SK-N-SH treated with all-trans-retinoic acid at 6 μM for 48 hours (cell line): ENCODE measurements at regions not wholly inside any gene's neighbourhood (a gene's known extent, or its start where the extent isn't known, plus 50 kb on each side); places are given as distances from the start of the nearest gene placed in this dataset.

ENCODE experiments used
- ATAC-seq: fragments of 200-7000 bp; cut with Tn5 transposase; 3 replicates; pipeline ENCODE4 v1.9.1; 2020; ENCODE audit warnings: mild to moderate bottlenecking, moderate library complexity
- ARNTL ChIP-seq: fragments of 450-650 bp; formaldehyde crosslinking; IDR thresholded peaks from 2 replicates; pipeline ENCODE4 v1.5.0; 2020; ENCODE audit warnings: low read depth, mild to moderate bottlenecking, moderate library complexity, borderline replicate concordance
- BACH2 ChIP-seq: fragments of 250-450 bp; sonication (Bioruptor Pico); IDR thresholded peaks from 2 replicates; pipeline ENCODE4 v1.9.0; 2021; ENCODE audit warnings: mild to moderate bottlenecking, borderline replicate concordance
- CSDC2 ChIP-seq: fragments of 250-450 bp; sonication (Bioruptor Pico); IDR thresholded peaks from 2 replicates; pipeline ENCODE4 v1.5.0; 2020; ENCODE audit warnings: mild to moderate bottlenecking, moderate library complexity
- ESRRG ChIP-seq: fragments of 250-450 bp; sonication (Bioruptor Pico); IDR thresholded peaks from 2 replicates; pipeline ENCODE4 v1.6.1; 2021; ENCODE audit warnings: mild to moderate bottlenecking
- GLIS3 ChIP-seq: fragments of 250-450 bp; sonication (Bioruptor Pico); IDR thresholded peaks from 2 replicates; pipeline ENCODE4 v1.5.0; 2020; ENCODE audit warnings: mild to moderate bottlenecking, moderate library complexity
- ISL1 ChIP-seq: fragments of 250-450 bp; sonication (Bioruptor Pico); IDR thresholded peaks from 2 replicates; pipeline ENCODE4 v2.1.2; 2022; ENCODE audit warnings: mild to moderate bottlenecking, moderate library complexity
- PPARA ChIP-seq: fragments of 250-450 bp; sonication (Bioruptor Pico); IDR thresholded peaks from 2 replicates; pipeline ENCODE4 v1.5.0; 2020; ENCODE audit warnings: mild to moderate bottlenecking, borderline replicate concordance
- RARB ChIP-seq: fragments of 250-450 bp; sonication (Bioruptor Pico); IDR thresholded peaks from 2 replicates; pipeline ENCODE4 v1.8.0; 2021; ENCODE audit warnings: mild to moderate bottlenecking, moderate library complexity
- SNAI2 ChIP-seq: fragments of 250-450 bp; sonication (Bioruptor Pico); IDR thresholded peaks from 2 replicates; pipeline ENCODE4 v1.5.0; 2020; ENCODE audit warnings: mild to moderate bottlenecking, moderate library complexity
- TCF4 ChIP-seq: fragments of 250-450 bp; sonication (Bioruptor Pico); IDR thresholded peaks from 2 replicates; pipeline ENCODE4 v1.8.0; 2021; ENCODE audit warnings: mild to moderate bottlenecking, moderate library complexity, borderline replicate concordance
- TOX ChIP-seq: fragments of 250-450 bp; sonication (Bioruptor Pico); IDR thresholded peaks from 2 replicates; pipeline ENCODE4 v1.8.0; 2021; ENCODE audit warnings: mild to moderate bottlenecking, moderate library complexity, borderline replicate concordance
- ZC3H10 ChIP-seq: fragments of 250-450 bp; sonication (Bioruptor Pico); IDR thresholded peaks from 2 replicates; pipeline ENCODE4 v1.5.1; 2021; ENCODE audit warnings: mild to moderate bottlenecking, moderate library complexity
- ZFP30 ChIP-seq: fragments of 450-650 bp; formaldehyde crosslinking; IDR thresholded peaks from 2 replicates; pipeline ENCODE4 v1.5.0; 2022; ENCODE audit warnings: mild to moderate bottlenecking, moderate library complexity
- ZNF565 ChIP-seq: fragments of 450-650 bp; formaldehyde crosslinking; conservative IDR thresholded peaks from 2 replicates; pipeline ENCODE4 v1.5.0; 2020; ENCODE audit warnings: low read depth, mild to moderate bottlenecking, moderate library complexity
- ZNF70 ChIP-seq: fragments of 450-650 bp; formaldehyde crosslinking; IDR thresholded peaks from 2 replicates; pipeline ENCODE4 v1.5.0; 2020; ENCODE audit warnings: mild to moderate bottlenecking, moderate library complexity
- ZNF8 ChIP-seq: fragments of 450-650 bp; formaldehyde crosslinking; IDR thresholded peaks from 2 replicates; pipeline ENCODE4 v1.5.0; 2020; ENCODE audit warnings: mild to moderate bottlenecking, moderate library complexity
- TF ChIP-seq, protein P1 (sequence below): fragments of 250-450 bp; sonication (Bioruptor Pico); IDR thresholded peaks from 2 replicates; pipeline ENCODE4 v1.8.0; 2021; ENCODE audit warnings: low read depth, mild to moderate bottlenecking, moderate library complexity, borderline replicate concordance
- TF ChIP-seq, protein P2 (sequence below): fragments of 250-450 bp; sonication (Bioruptor Pico); IDR thresholded peaks from 2 replicates; pipeline ENCODE4 v1.5.1; 2021; ENCODE audit warnings: mild to moderate bottlenecking, moderate library complexity
- TF ChIP-seq, protein P3 (sequence below): fragments of 250-450 bp; sonication (Bioruptor Pico); IDR thresholded peaks from 2 replicates; pipeline ENCODE4 v1.5.0; 2020; ENCODE audit warnings: mild to moderate bottlenecking, moderate library complexity
- TF ChIP-seq, protein P4 (sequence below): fragments of 250-450 bp; sonication (Bioruptor Pico); IDR thresholded peaks from 2 replicates; pipeline ENCODE4 v1.5.1; 2020; ENCODE audit warnings: low read depth, mild to moderate bottlenecking, moderate library complexity
- TF ChIP-seq, protein P5 (sequence below): fragments of 250-450 bp; sonication (Bioruptor Pico); IDR thresholded peaks from 2 replicates; pipeline ENCODE4 v1.8.0; 2020; ENCODE audit warnings: mild to moderate bottlenecking, moderate library complexity, borderline replicate concordance

DNA sequence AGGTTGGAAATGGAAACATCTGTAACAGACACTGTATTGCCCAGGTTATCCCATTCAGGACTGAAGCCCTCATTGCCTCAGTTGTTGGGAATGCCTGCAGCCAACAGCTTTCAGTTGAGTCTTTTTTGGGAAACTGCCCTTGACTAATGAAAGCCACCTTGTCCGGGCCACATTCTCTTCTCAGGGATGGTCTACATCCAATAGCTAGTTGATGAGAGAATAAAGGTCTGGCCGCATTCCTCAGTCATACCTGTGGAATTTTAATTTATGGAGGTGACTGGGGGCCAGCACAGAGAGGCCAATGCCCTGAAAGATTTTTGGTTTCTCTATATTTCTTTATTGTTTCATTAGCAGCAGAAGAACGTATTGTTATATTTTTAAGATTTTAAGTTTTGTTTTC, 147.6 kb upstream of the MSX1 start:
- TF ChIP-seq ESRRG (CRISPR knock-in tag) = no peak
- no peak for TF ChIP-seq BACH2 (CRISPR knock-in tag)
- TF ChIP-seq TOX (CRISPR knock-in tag) = no peak
- no peak for TF ChIP-seq TCF4 (CRISPR knock-in tag)
- TF ChIP-seq, protein P1, sequence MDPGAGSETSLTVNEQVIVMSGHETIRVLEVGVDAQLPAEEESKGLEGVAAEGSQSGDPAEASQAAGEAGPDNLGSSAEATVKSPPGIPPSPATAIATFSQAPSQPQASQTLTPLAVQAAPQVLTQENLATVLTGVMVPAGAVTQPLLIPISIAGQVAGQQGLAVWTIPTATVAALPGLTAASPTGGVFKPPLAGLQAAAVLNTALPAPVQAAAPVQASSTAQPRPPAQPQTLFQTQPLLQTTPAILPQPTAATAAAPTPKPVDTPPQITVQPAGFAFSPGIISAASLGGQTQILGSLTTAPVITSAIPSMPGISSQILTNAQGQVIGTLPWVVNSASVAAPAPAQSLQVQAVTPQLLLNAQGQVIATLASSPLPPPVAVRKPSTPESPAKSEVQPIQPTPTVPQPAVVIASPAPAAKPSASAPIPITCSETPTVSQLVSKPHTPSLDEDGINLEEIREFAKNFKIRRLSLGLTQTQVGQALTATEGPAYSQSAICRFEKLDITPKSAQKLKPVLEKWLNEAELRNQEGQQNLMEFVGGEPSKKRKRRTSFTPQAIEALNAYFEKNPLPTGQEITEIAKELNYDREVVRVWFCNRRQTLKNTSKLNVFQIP = no peak
- no peak for TF ChIP-seq ZNF8 (CRISPR knock-in tag)
- TF ChIP-seq ZC3H10 (CRISPR knock-in tag) = no peak
- TF ChIP-seq RARB (CRISPR knock-in tag) = no peak
- TF ChIP-seq ZFP30 (CRISPR knock-in tag) = no peak
- no peak for TF ChIP-seq ZNF565 (CRISPR knock-in tag)
- no peak for TF ChIP-seq SNAI2 (CRISPR knock-in tag)
- TF ChIP-seq, protein P2, sequence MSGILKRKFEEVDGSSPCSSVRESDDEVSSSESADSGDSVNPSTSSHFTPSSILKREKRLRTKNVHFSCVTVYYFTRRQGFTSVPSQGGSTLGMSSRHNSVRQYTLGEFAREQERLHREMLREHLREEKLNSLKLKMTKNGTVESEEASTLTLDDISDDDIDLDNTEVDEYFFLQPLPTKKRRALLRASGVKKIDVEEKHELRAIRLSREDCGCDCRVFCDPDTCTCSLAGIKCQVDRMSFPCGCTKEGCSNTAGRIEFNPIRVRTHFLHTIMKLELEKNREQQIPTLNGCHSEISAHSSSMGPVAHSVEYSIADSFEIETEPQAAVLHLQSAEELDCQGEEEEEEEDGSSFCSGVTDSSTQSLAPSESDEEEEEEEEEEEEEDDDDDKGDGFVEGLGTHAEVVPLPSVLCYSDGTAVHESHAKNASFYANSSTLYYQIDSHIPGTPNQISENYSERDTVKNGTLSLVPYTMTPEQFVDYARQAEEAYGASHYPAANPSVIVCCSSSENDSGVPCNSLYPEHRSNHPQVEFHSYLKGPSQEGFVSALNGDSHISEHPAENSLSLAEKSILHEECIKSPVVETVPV (CRISPR knock-in tag) = no peak
- ATAC-seq = no peak

DNA sequence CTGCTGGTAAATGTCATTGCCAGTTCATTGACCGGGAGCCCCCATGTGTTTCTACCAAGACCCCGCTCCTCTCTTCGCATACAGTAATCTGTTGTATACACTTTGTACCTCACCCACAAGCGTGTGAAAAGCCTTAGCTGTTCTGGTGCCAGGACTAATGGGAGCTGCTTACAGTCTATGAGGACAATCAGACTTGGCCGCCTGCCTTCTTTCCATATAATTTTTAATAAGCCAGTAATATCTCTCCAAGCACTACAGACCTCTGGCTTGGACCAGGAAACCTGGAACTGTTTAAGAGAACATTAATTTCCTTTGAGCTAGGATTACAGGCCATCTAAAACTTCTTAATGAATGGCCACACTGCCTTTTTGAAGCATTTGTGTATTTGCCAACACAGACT, 149.7 kb upstream of the MSX1 start:
- no peak for ATAC-seq
- TF ChIP-seq ZNF70 (CRISPR knock-in tag) (no peak), ZNF565 (CRISPR knock-in tag) (no peak), ARNTL (CRISPR knock-in tag) (no peak)

DNA sequence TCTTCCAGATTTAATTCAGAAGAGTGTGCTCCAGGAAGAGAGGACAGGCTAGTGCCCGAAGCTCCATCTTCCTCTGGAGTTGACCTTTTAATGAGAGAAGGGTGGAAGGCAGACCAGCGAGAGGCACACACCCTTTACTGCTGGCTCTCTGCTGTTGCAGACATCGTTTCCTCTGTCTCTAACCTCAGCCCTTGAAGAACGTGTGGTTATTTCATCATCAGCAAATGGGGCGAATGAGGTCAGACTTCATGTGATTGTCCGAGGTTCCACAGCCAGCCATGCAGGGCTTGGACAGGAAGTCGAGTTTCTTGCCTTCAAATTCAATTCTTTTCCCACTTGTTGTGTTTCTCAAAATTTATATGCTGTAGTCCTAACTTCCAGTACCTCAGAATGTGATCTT, 155.2 kb upstream of the MSX1 start:
- ATAC-seq = no peak
- TF ChIP-seq PPARA (CRISPR knock-in tag) (no peak), CSDC2 (CRISPR knock-in tag) (no peak), TCF4 (CRISPR knock-in tag) (no peak), ISL1 (CRISPR knock-in tag) (no peak)
- TF ChIP-seq, protein P3, sequence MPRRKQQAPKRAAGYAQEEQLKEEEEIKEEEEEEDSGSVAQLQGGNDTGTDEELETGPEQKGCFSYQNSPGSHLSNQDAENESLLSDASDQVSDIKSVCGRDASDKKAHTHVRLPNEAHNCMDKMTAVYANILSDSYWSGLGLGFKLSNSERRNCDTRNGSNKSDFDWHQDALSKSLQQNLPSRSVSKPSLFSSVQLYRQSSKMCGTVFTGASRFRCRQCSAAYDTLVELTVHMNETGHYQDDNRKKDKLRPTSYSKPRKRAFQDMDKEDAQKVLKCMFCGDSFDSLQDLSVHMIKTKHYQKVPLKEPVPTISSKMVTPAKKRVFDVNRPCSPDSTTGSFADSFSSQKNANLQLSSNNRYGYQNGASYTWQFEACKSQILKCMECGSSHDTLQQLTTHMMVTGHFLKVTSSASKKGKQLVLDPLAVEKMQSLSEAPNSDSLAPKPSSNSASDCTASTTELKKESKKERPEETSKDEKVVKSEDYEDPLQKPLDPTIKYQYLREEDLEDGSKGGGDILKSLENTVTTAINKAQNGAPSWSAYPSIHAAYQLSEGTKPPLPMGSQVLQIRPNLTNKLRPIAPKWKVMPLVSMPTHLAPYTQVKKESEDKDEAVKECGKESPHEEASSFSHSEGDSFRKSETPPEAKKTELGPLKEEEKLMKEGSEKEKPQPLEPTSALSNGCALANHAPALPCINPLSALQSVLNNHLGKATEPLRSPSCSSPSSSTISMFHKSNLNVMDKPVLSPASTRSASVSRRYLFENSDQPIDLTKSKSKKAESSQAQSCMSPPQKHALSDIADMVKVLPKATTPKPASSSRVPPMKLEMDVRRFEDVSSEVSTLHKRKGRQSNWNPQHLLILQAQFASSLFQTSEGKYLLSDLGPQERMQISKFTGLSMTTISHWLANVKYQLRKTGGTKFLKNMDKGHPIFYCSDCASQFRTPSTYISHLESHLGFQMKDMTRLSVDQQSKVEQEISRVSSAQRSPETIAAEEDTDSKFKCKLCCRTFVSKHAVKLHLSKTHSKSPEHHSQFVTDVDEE (CRISPR knock-in tag) = no peak
- TF ChIP-seq, protein P4, sequence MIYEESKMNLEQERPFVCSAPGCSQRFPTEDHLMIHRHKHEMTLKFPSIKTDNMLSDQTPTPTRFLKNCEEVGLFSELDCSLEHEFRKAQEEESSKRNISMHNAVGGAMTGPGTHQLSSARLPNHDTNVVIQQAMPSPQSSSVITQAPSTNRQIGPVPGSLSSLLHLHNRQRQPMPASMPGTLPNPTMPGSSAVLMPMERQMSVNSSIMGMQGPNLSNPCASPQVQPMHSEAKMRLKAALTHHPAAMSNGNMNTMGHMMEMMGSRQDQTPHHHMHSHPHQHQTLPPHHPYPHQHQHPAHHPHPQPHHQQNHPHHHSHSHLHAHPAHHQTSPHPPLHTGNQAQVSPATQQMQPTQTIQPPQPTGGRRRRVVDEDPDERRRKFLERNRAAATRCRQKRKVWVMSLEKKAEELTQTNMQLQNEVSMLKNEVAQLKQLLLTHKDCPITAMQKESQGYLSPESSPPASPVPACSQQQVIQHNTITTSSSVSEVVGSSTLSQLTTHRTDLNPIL (CRISPR knock-in tag) = no peak
- TF ChIP-seq, protein P5, sequence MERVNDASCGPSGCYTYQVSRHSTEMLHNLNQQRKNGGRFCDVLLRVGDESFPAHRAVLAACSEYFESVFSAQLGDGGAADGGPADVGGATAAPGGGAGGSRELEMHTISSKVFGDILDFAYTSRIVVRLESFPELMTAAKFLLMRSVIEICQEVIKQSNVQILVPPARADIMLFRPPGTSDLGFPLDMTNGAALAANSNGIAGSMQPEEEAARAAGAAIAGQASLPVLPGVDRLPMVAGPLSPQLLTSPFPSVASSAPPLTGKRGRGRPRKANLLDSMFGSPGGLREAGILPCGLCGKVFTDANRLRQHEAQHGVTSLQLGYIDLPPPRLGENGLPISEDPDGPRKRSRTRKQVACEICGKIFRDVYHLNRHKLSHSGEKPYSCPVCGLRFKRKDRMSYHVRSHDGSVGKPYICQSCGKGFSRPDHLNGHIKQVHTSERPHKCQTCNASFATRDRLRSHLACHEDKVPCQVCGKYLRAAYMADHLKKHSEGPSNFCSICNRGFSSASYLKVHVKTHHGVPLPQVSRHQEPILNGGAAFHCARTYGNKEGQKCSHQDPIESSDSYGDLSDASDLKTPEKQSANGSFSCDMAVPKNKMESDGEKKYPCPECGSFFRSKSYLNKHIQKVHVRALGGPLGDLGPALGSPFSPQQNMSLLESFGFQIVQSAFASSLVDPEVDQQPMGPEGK (CRISPR knock-in tag) = no peak

DNA sequence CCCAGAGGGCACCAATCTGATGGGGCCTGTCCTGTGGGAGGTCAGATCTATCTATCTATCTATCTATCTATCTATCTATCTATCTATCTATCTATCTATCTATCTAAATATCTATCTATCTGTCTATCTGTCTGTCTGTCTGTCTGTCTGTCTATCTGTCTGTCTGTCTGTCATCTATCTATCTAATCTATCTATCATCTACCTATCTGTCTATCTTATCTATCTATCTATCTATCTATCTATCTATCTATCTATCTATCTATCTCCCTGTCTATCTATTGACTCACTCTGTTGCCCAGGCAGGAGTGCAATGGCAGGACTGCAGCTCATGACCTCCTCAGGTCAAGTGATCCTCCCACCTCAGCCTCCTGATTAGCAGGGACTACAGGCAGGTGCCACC, 155.7 kb upstream of the STX18 start:
- ATAC-seq = no peak
- TF ChIP-seq RARB (CRISPR knock-in tag) (no peak), ZNF70 (CRISPR knock-in tag) (no peak), ZC3H10 (CRISPR knock-in tag) (no peak), GLIS3 (CRISPR knock-in tag) (no peak), BACH2 (CRISPR knock-in tag) (no peak), PPARA (CRISPR knock-in tag) (no peak), ZNF8 (CRISPR knock-in tag) (no peak), TCF4 (CRISPR knock-in tag) (no peak), ARNTL (CRISPR knock-in tag) (no peak)
- TF ChIP-seq, protein P3 (CRISPR knock-in tag) = no peak
- TF ChIP-seq, protein P5 (CRISPR knock-in tag) = no peak
